MM.1S (cell line): ENCODE measurements at regions not wholly inside any gene's neighbourhood (a gene's known extent, or its start where the extent isn't known, plus 50 kb on each side); places are given as distances from the start of the nearest gene placed in this dataset.

ENCODE experiments used
- EZH2 ChIP-seq: fragments of 300-600 bp; sonication (generic); optimal IDR thresholded peaks from 2 replicates; pipeline ENCODE3; 2017; ENCODE audit warnings: low read depth, mild to moderate bottlenecking, antibody characterized with exemption, low read length, mixed read lengths
- TF ChIP-seq, protein P1 (sequence below): fragments of 300-600 bp; sonication (generic); IDR thresholded peaks from 2 replicates; pipeline ENCODE4 v1.5.1; 2016; ENCODE audit warnings: antibody characterized with exemption, low read length, mixed read lengths

DNA sequence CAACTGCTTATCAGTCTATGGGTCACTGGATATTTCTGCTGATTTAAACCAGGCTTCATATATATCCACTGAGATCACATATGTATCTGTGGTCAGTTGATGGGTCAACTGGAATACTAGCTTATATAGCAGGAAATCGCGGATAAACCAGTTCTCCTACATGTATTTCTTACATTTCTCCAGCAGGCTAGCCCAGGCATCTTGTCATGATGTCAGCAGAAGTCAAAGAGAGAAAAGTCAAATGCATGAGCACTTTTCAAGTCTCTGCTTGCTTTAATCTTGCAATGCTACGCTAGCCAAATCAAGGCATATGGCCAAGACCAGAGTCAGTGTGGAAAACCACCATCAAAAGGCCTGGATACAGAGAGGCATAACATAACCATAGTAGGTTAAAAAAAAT is 1008.8 kb upstream of the DIAPH2 start:
- TF ChIP-seq, protein P1, sequence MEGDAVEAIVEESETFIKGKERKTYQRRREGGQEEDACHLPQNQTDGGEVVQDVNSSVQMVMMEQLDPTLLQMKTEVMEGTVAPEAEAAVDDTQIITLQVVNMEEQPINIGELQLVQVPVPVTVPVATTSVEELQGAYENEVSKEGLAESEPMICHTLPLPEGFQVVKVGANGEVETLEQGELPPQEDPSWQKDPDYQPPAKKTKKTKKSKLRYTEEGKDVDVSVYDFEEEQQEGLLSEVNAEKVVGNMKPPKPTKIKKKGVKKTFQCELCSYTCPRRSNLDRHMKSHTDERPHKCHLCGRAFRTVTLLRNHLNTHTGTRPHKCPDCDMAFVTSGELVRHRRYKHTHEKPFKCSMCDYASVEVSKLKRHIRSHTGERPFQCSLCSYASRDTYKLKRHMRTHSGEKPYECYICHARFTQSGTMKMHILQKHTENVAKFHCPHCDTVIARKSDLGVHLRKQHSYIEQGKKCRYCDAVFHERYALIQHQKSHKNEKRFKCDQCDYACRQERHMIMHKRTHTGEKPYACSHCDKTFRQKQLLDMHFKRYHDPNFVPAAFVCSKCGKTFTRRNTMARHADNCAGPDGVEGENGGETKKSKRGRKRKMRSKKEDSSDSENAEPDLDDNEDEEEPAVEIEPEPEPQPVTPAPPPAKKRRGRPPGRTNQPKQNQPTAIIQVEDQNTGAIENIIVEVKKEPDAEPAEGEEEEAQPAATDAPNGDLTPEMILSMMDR, result no peak
- no peak for TF ChIP-seq EZH2
